Neuronal stem cell (in vitro differentiated cells): ENCODE measurements at regions not wholly inside any gene's neighbourhood (a gene's known extent, or its start where the extent isn't known, plus 50 kb on each side); places are given as distances from the start of the nearest gene placed in this dataset.

Experiments used
- DNase-seq: peaks from one replicate; pipeline ENCODE4 v3.0.0-alpha.2; 2013; ENCODE audit warnings: low spot score
- H2AFZ ChIP-seq: one replicate; pipeline ENCODE4 v1.6.1; 2013; ENCODE audit warnings: mild to moderate bottlenecking, low read length, inconsistent platforms
- H2AK5ac ChIP-seq: 2 replicates; pipeline ENCODE4 v1.6.1; 2013; ENCODE audit warnings: low read depth, mild to moderate bottlenecking, inconsistent platforms, low read length, moderate library complexity, mixed read lengths
- H2BK120ac ChIP-seq: 2 replicates; pipeline ENCODE4 v1.6.1; 2013; ENCODE audit warnings: low read depth, mild to moderate bottlenecking, inconsistent platforms, low read length, moderate library complexity, mixed read lengths
- H2BK12ac ChIP-seq: one replicate; pipeline ENCODE4 v1.6.1; 2013; ENCODE audit warnings: low read length, inconsistent platforms
- H2BK15ac ChIP-seq: 2 replicates; pipeline ENCODE4 v1.6.1; 2013; ENCODE audit warnings: mild to moderate bottlenecking, low read length, inconsistent platforms, mixed read lengths
- H2BK5ac ChIP-seq: one replicate; pipeline ENCODE4 v1.6.1; 2013; ENCODE audit warnings: inconsistent platforms, mild to moderate bottlenecking, low read length, moderate library complexity
- H3K14ac ChIP-seq: one replicate; pipeline ENCODE4 v1.6.1; 2013; ENCODE audit warnings: low read length, inconsistent platforms
- H3K18ac ChIP-seq: 2 replicates; pipeline ENCODE4 v1.6.1; 2013; ENCODE audit warnings: low read length, inconsistent platforms
- H3K23ac ChIP-seq: 2 replicates; pipeline ENCODE4 v1.6.1; 2013; ENCODE audit warnings: low read depth, mild to moderate bottlenecking, mixed read lengths, low read length, inconsistent platforms; ENCODE audit not compliant: poor library complexity
- H3K27ac ChIP-seq: replicated peaks from 3 replicates; pipeline ENCODE4 v1.5.1; 2013; ENCODE audit warnings: low read length, inconsistent platforms
- H3K27me3 ChIP-seq, 3 experiments: 2 replicates each; pipeline ENCODE4 v1.6.1; 2013; ENCODE audit warnings: low read length in 3 of 3, mild to moderate bottlenecking in 2 of 3, inconsistent platforms in 1 of 3, low read depth in 1 of 3, mixed read lengths in 1 of 3, moderate library complexity in 1 of 3; ENCODE audit not compliant: control insufficient read depth in 3 of 3, insufficient read depth in 3 of 3
- H3K36me3 ChIP-seq, 2 donors: replicated peaks in 1 of 2; 2 replicates each; pipeline ENCODE4 v1.6.1; 2013; ENCODE audit warnings: low read length in 2 of 2; ENCODE audit not compliant: control insufficient read depth in 2 of 2, insufficient read depth in 2 of 2
- H3K4ac ChIP-seq: 2 replicates; pipeline ENCODE4 v1.6.1; 2013; ENCODE audit warnings: inconsistent platforms, mild to moderate bottlenecking, low read length, moderate library complexity
- H3K4me1 ChIP-seq, 2 donors: 1 replicate in 1 of 2; 2 replicates in 1 of 2; pipeline ENCODE4 v1.6.1; 2013; ENCODE audit warnings: low read length in 2 of 2, low read depth in 1 of 2; ENCODE audit not compliant: control insufficient read depth in 2 of 2, insufficient read depth in 1 of 2
- H3K4me2 ChIP-seq: one replicate; pipeline ENCODE4 v1.6.1; 2013; ENCODE audit warnings: mild to moderate bottlenecking, low read length, inconsistent platforms; ENCODE audit not compliant: insufficient read depth, poor library complexity, severe bottlenecking
- H3K4me3 ChIP-seq, 2 donors: 2 replicates each; pipeline ENCODE4 v1.5.1; 2013; ENCODE audit warnings: low read length in 2 of 2, mild to moderate bottlenecking in 2 of 2, inconsistent platforms in 1 of 2, moderate library complexity in 1 of 2
- H3K79me1 ChIP-seq: one replicate; pipeline ENCODE4 v1.6.1; 2013; ENCODE audit warnings: low read depth, mild to moderate bottlenecking, inconsistent platforms, low read length, moderate library complexity
- H3K9ac ChIP-seq: one replicate; pipeline ENCODE4 v1.6.1; 2013; ENCODE audit warnings: mild to moderate bottlenecking, low read depth, low read length, inconsistent platforms; ENCODE audit not compliant: poor library complexity
- H3K9me3 ChIP-seq, 2 donors: replicated peaks in 1 of 2; 2 replicates each; pipeline versions ENCODE3 to v1.6.1; 2013; ENCODE audit warnings: low read length in 2 of 2, mild to moderate bottlenecking in 2 of 2, inconsistent platforms in 1 of 2, low read depth in 1 of 2, mixed read lengths in 1 of 2, moderate library complexity in 1 of 2; ENCODE audit not compliant: control insufficient read depth in 2 of 2, insufficient read depth in 1 of 2
- H4K8ac ChIP-seq: one replicate; pipeline ENCODE4 v1.6.1; 2013; ENCODE audit warnings: low read depth, mild to moderate bottlenecking, inconsistent platforms, low read length, moderate library complexity
- H4K91ac ChIP-seq: one replicate; pipeline ENCODE4 v1.6.1; 2013; ENCODE audit warnings: low read length, low read depth, mild to moderate bottlenecking, inconsistent platforms; ENCODE audit not compliant: poor library complexity
- WGBS, 2 donors: extraction: QIAGEN DNeasy Blood & Tissue Kit; methylation state at CpG; one replicate each; pipeline ENCODE4 v1.1.7; 2013; ENCODE audit warnings: missing lambda C conversion rate in 2 of 2, mixed read lengths in 1 of 2; ENCODE audit not compliant: insufficient read length in 2 of 2, insufficient replicate concordance in 1 of 2; ENCODE audit errors: extremely low coverage in 2 of 2; 5-methylcytosine and 5-hydroxymethylcytosine counted together

DNA sequence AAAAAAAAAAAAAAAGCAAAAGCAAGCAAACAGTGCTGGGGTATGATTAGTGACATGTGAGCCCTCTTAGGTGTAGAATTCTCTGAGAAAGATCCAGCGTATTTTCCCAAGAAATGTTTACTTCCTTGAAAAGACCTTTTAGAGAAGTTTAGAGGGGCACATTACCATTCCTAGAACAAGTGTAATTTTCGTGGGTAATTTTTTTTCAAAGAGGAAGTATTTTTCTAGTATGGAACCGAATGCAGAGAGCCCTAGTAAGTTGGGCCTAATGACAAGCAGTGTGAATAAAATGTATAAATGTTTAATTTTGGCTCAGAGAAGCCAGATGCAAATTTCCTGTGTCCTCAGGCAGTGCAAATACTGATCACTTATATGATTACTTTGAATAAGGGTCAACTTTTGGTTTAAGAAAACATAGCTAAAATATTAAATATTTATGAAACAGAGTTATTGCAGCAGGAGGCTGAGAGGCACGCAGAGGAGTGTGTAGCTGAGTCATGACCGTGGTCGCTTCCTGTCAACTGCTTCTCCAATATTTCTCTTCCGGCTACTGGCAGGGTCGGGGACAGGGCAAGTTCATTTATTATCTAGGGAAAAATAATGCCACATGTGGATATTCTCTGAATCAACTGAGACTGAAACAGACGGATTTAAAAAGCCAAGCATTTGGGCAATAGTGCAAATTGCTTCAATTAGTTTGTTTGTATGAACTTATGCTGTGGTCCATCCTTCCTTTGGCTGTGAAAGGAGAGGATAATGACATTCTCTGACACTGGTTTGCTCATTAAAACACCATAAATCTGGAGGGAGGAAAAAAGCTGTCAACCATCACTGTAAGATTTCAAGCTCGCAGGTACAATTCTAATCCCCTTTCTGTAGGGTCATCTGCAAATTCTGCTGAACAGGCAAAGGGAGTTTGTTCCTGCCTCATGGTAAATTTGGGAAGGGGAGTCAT is 495.2 kb downstream of the GLRX3 start:
- H3K27ac ChIP-seq: no peak overlapping the region
- no peak overlapping the region for H2BK15ac ChIP-seq
- H2BK12ac ChIP-seq: no peak overlapping the region
- H3K4me3 ChIP-seq: no peak overlapping the region
- no peak overlapping the region for H2BK120ac ChIP-seq
- no peaks in the 10 kb centered on the region for H3K9me3 ChIP-seq
- no peak overlapping the region for H2BK5ac ChIP-seq
- H3K79me1 ChIP-seq: no peaks in the 10 kb centered on the region
- no peak overlapping the region for H4K91ac ChIP-seq
- H2AK5ac ChIP-seq: no peak overlapping the region
- H3K9ac ChIP-seq: no peak overlapping the region
- DNase-seq: no peak
- no CpG with 5 or more reads among the region's 10 CpGs for WGBS, 2 donors
- H3K36me3 ChIP-seq: no peaks in the 10 kb centered on the region
- no peak overlapping the region for H4K8ac ChIP-seq
- no peak overlapping the region for H3K14ac ChIP-seq
- H3K4me1 ChIP-seq: no peaks in the 10 kb centered on the region
- H3K23ac ChIP-seq: no peak overlapping the region
- H3K27me3 ChIP-seq: no peaks in the 10 kb centered on the region
- no peak overlapping the region for H3K4ac ChIP-seq
- H3K18ac ChIP-seq: no peak overlapping the region
- no peak overlapping the region for H2AFZ ChIP-seq
- no peak overlapping the region for H3K4me2 ChIP-seq

DNA sequence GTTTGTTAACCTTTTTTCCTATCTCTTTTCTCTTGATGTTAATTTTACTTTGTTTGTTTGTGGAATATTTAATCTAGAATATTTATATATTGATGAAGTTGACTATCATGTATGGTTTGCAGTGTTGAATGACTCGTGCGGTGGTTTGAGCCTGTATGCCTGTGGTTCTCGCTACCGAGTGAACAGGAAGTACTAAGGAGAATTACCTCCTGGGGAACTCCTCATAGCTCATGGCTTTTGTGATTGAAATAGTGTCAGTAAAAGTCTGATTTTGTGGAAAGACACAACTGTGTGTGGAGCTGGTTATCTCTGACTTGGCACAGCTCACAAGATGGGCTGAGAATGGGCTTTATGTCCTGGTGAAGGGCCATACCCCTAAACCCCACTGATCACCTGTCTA is 498.6 kb downstream of the GLRX3 start:
- no peak overlapping the region for H2AK5ac ChIP-seq
- WGBS, 2 donors: no CpG with 5 or more reads among the region's 4 CpGs
- H4K91ac ChIP-seq: no peak overlapping the region
- H3K18ac ChIP-seq: no peak overlapping the region
- no peak overlapping the region for H3K9ac ChIP-seq
- no peak overlapping the region for H3K27ac ChIP-seq
- DNase-seq: no peak
- no peak overlapping the region for H2BK120ac ChIP-seq
- no peaks in the 10 kb centered on the region for H3K9me3 ChIP-seq
- no peak overlapping the region for H2AFZ ChIP-seq
- no peaks in the 10 kb centered on the region for H3K79me1 ChIP-seq
- no peak overlapping the region for H3K23ac ChIP-seq
- no peak overlapping the region for H3K4ac ChIP-seq
- no peak overlapping the region for H2BK12ac ChIP-seq
- H3K4me1 ChIP-seq: peaks cover 0 to 1% of the 10 kb centered on the region in 2 donors
- no peak overlapping the region for H3K4me2 ChIP-seq
- H2BK5ac ChIP-seq: no peak overlapping the region
- H3K4me3 ChIP-seq: no peak overlapping the region
- H3K36me3 ChIP-seq: no peaks in the 10 kb centered on the region
- H2BK15ac ChIP-seq: no peak overlapping the region
- H3K27me3 ChIP-seq: no peaks in the 10 kb centered on the region
- H3K14ac ChIP-seq: no peak overlapping the region
- H4K8ac ChIP-seq: no peak overlapping the region

DNA sequence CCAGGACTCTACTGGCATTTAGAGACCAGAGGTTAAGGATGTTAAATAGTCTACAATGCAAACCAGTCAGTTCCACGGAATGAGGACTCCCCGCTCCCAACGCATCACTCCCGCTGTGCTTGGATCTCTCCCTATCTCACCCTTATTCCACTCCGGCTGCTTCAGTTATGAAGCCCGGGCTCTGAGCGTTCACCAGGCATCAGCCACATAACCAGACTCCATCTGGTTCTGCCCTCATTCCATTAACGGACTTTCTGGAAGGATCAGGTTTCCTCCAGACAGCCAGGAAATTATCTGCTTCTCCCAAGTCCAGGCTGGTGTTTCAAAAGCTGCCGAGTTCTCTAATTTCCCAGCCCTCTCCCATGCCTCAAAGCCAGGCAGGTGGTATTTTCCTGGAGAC is 499.3 kb downstream of the GLRX3 start:
- no CpG with 5 or more reads among the region's 9 CpGs for WGBS, 2 donors
- H2BK12ac ChIP-seq: no peak overlapping the region
- H2BK5ac ChIP-seq: no peak overlapping the region
- no peak overlapping the region for H4K91ac ChIP-seq
- DNase-seq: no peak
- no peak overlapping the region for H3K4me3 ChIP-seq
- H3K4ac ChIP-seq: no peak overlapping the region
- no peak overlapping the region for H3K14ac ChIP-seq
- H3K18ac ChIP-seq: no peak overlapping the region
- H2BK15ac ChIP-seq: no peak overlapping the region
- no peaks in the 10 kb centered on the region for H3K9me3 ChIP-seq
- H4K8ac ChIP-seq: no peak overlapping the region
- H3K27me3 ChIP-seq: no peaks in the 10 kb centered on the region
- H3K27ac ChIP-seq: no peak overlapping the region
- H2AK5ac ChIP-seq: no peak overlapping the region
- H3K4me2 ChIP-seq: no peak overlapping the region
- peaks cover 0 to 1% of the 10 kb centered on the region in 2 donors for H3K4me1 ChIP-seq
- H3K79me1 ChIP-seq: no peaks in the 10 kb centered on the region
- H2AFZ ChIP-seq: no peak overlapping the region
- no peak overlapping the region for H2BK120ac ChIP-seq
- H3K23ac ChIP-seq: no peak overlapping the region
- no peak overlapping the region for H3K9ac ChIP-seq
- no peaks in the 10 kb centered on the region for H3K36me3 ChIP-seq

DNA sequence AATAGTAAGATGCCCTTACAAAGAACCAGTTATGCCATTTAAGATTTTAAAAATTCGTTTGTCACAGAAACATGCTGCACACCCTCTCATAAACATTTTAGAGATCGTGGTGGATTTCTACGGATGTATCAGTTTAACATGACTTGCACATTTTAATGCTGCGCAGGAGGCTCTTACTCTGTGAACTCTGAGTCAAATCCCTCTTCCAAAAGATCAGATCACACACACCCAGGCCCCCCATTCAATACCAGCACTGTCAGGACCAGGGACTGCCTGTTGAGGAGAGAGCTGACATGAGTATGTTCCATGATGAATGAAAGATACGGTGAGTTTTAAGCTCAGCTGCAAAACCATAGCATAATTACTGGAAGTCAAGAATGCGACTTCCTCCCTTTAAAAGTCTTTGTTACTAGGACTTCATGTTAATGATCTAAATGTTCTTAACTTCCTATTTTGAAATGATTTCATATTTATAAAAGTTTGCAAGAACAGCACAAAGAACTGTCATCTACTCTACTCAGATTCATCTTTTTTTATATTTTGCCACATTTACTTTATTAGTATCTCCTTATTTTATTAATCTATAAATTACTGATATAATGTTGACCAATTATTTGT is 500.2 kb downstream of the GLRX3 start:
- no peak overlapping the region for H3K14ac ChIP-seq
- H4K91ac ChIP-seq: no peak overlapping the region
- no peak overlapping the region for H3K4me3 ChIP-seq
- WGBS, 2 donors: no CpG with 5 or more reads among the region's 6 CpGs
- H3K36me3 ChIP-seq: no peaks in the 10 kb centered on the region
- no peak overlapping the region for H2BK15ac ChIP-seq
- no peaks in the 10 kb centered on the region for H3K27me3 ChIP-seq
- H3K79me1 ChIP-seq: no peaks in the 10 kb centered on the region
- H3K23ac ChIP-seq: no peak overlapping the region
- no peak overlapping the region for H4K8ac ChIP-seq
- H3K18ac ChIP-seq: no peak overlapping the region
- no peak overlapping the region for H2AFZ ChIP-seq
- no peak overlapping the region for H3K4me2 ChIP-seq
- H2BK12ac ChIP-seq: no peak overlapping the region
- H3K9ac ChIP-seq: no peak overlapping the region
- H3K27ac ChIP-seq: no peak overlapping the region
- H2AK5ac ChIP-seq: no peak overlapping the region
- no peak for DNase-seq
- H3K4ac ChIP-seq: no peak overlapping the region
- no peaks in the 10 kb centered on the region for H3K9me3 ChIP-seq
- H2BK120ac ChIP-seq: no peak overlapping the region
- peaks cover 0 to 1% of the 10 kb centered on the region in 2 donors for H3K4me1 ChIP-seq
- no peak overlapping the region for H2BK5ac ChIP-seq
